Activated CD8-positive, alpha-beta T cell treated with anti-CD3 and anti-CD28 coated beads for 36 hours (primary cell): ENCODE measurements at regions not wholly inside any gene's neighbourhood (a gene's known extent, or its start where the extent isn't known, plus 50 kb on each side); places are given as distances from the start of the nearest gene placed in this dataset.

Experiments
- ATAC-seq: fragments of 200-7000 bp; cut with Tn5 transposase; one replicate; pipeline ENCODE4 v1.10.0; 2021; ENCODE audit warnings: mild to moderate bottlenecking, moderate library complexity
- CTCF ChIA-PET: fragments of 350-600 bp; sonication (Branson Sonifier 250); formaldehyde crosslinking; loops from one replicate; lab custom pipeline; 2021; ENCODE audit warnings: antibody characterized with exemption; lab: Charles Lee
- POLR2A ChIA-PET: fragments of 350-600 bp; sonication (Branson Sonifier 250); formaldehyde crosslinking; loops from one replicate; lab custom pipeline; 2021; ENCODE audit warnings: antibody characterized with exemption; lab: Charles Lee
- DNase-seq: peaks from one replicate; pipeline ENCODE4 v3.0.0-alpha.2; 2020
- H3K27ac Mint-ChIP-seq: one replicate; pipeline ENCODE4 v1.8.0; 2021; ENCODE audit warnings: mild to moderate bottlenecking, mixed read lengths
- H3K27me3 Mint-ChIP-seq: one replicate; pipeline ENCODE4 v1.8.0; 2021; ENCODE audit warnings: mixed read lengths
- H3K36me3 Mint-ChIP-seq: one replicate; pipeline ENCODE4 v1.8.0; 2021; ENCODE audit warnings: low read depth, mixed read lengths
- H3K4me1 Mint-ChIP-seq: one replicate; pipeline ENCODE4 v1.8.0; 2021; ENCODE audit warnings: low read depth, mixed read lengths
- H3K4me3 Mint-ChIP-seq: one replicate; pipeline ENCODE4 v1.8.0; 2021; ENCODE audit warnings: mild to moderate bottlenecking, moderate library complexity, mixed read lengths
- H3K9me3 Mint-ChIP-seq: one replicate; pipeline ENCODE4 v1.8.0; 2021; ENCODE audit warnings: mixed read lengths
- CTCF ChIP-seq: fragments of 200-600 bp; IDR thresholded peaks from one replicate; pipeline ENCODE4 v1.8.0; 2022; ENCODE audit warnings: antibody characterized with exemption, mild to moderate bottlenecking
- intact Hi-C: fragments of 100-400 bp; cut with micrococcal nuclease; formaldehyde crosslinking; loops from one replicate; pipeline ENCODE4 v1.10.0; 2022

DNA sequence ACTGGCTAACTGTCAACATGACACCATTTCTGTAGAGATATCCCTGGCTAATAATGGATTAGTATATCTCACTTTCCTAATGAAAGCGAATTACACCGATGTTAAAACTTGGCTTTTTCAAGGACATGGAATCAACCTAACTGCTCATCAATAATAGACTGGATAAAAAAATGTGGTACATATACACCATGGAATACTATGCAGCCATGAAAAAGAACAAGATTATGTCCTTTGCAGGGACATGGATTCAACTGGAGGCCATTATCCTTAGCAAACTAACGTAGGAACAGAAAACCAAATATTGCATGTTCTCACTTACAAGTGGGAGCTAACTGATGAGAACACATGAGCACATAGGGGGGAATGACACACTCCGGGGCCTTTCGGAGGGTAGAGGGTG is 62.6 kb downstream of the ZIC1 start:
- DNase-seq: no peak
- ChIA-PET POLR2A (no interaction called here), CTCF (no interaction called here)
- no peak for TF ChIP-seq CTCF
- intact Hi-C loops: no loop called here
- Mint-ChIP-seq H3K4me1 (no peaks in the 10 kb centered on the region), H3K4me3 (no peak overlapping the region), H3K9me3 (peaks cover 3% of the 10 kb centered on the region), H3K27me3 (no peaks in the 10 kb centered on the region), H3K36me3 (no peaks in the 10 kb centered on the region), H3K27ac (no peak overlapping the region)
- no peak for ATAC-seq

DNA sequence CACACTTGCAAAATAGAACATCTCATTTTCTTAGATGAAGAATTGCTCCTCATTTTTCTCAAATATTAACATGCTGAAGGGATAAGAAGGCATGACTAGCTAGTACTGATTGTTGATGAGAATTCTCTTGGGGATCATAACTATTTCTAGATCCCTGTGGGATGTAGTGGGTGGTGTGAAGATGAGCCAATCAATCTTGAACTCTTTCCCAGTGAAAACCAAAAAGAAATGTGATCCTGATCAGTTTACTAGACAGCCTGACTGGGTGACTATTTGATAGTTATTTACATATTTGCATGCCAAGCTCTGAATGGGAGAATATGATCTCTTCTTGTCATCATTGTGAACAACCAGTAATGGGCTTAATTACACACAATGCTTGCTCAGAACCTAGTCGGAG is 63.7 kb downstream of the ZIC1 start:
- Mint-ChIP-seq H3K4me3 (no peak overlapping the region), H3K4me1 (no peaks in the 10 kb centered on the region), H3K36me3 (no peaks in the 10 kb centered on the region), H3K27ac (no peak overlapping the region), H3K27me3 (no peaks in the 10 kb centered on the region), H3K9me3 (peaks cover 3% of the 10 kb centered on the region)
- POLR2A ChIA-PET: no interaction called here
- intact Hi-C loops: no loop called here
- no peak for ATAC-seq
- CTCF ChIA-PET: no interaction called here
- no peak for TF ChIP-seq CTCF
- DNase-seq: no peak

DNA sequence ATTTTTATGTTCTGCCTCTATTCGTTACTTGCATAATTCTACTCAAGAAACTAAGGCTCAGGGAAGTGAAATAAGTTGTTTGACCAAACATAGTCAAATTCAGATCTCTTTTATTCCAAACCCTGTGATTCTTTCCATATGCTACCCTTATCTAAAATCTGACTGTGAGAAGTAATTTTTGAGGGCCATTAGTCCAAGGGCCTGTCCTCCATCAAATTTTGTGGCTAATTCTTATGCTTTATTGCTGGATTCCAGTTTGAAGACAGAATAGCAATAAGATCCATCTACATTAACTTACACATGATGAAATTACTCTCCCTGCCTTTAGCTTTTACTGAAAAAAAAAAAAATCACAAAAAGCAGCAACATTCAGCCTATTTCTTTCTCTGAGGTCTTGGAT is 74.0 kb downstream of the ZIC1 start:
- Mint-ChIP-seq H3K27ac (no peak overlapping the region), H3K4me1 (no peaks in the 10 kb centered on the region), H3K36me3 (no peaks in the 10 kb centered on the region), H3K4me3 (no peak overlapping the region), H3K27me3 (no peaks in the 10 kb centered on the region), H3K9me3 (peaks cover 5% of the 10 kb centered on the region)
- ChIA-PET POLR2A (no interaction called here), CTCF (no interaction called here)
- no peak for TF ChIP-seq CTCF
- intact Hi-C loops: no loop called here
- ATAC-seq (no peak), DNase-seq (no peak)

DNA sequence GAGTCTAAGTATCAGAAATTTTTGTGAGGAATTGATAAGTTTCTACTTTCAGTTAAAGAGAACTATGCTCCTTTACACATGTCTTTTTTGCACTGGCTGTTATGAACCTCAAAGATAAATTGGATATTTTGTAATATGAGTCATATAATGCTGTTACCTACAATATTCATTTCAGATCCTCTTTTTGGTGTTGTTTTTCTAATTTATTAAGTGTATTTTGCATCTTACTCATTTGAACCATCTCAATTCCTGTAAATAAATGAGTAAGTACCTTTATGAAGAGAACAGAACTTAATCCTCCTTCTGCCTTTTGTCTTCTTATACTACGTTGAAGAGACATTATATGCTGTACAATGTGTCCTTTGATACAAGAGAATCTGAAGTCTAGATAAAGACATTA is 74.4 kb downstream of the ZIC1 start:
- ChIA-PET CTCF (no interaction called here), POLR2A (no interaction called here)
- DNase-seq (no peak), ATAC-seq (no peak)
- no peaks in the 10 kb centered on the region for H3K4me1 Mint-ChIP-seq
- H3K27me3 Mint-ChIP-seq: no peaks in the 10 kb centered on the region
- TF ChIP-seq CTCF: no peak
- H3K36me3 Mint-ChIP-seq: no peaks in the 10 kb centered on the region
- H3K4me3 Mint-ChIP-seq: no peak overlapping the region
- H3K27ac Mint-ChIP-seq: no peak overlapping the region
- H3K9me3 Mint-ChIP-seq: peaks cover 5% of the 10 kb centered on the region
- intact Hi-C loops: no loop called here

DNA sequence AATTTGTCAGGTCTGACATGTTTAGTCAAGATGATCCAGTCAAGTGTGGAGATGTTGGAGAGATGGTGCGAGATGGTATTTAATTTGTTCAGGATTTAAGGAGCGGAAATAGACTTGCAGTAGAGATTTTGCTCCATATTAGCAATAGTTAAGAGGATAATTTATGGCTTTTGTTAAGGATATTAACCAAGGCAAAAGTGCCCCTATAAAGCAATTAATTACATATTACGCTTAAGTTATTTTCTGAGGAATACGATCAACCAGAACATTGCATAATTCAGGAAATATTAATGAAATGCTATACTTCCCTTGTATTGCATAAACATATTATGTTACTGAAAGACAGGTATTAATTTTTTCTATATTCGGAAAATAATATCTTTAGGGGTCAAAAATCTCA is 83.9 kb downstream of the ZIC1 start:
- H3K27ac Mint-ChIP-seq: no peak overlapping the region
- H3K27me3 Mint-ChIP-seq: no peaks in the 10 kb centered on the region

More for the DNA sequence above, 83.9 kb downstream of the ZIC1 start:
- Mint-ChIP-seq H3K9me3 (peaks cover 9% of the 10 kb centered on the region), H3K4me3 (no peak overlapping the region), H3K36me3 (no peaks in the 10 kb centered on the region), H3K4me1 (no peaks in the 10 kb centered on the region)
- ATAC-seq (no peak), DNase-seq (no peak)
- ChIA-PET CTCF (no interaction called here), POLR2A (no interaction called here)
- intact Hi-C loops: no loop called here
- no peak for TF ChIP-seq CTCF
